ENCODE measurements at regions not wholly inside any gene's neighbourhood (a gene's known extent, or its start where the extent isn't known, plus 50 kb on each side); places are given as distances from the start of the nearest gene placed in this dataset.

GRCh38 chr5:28947865-28948264 lies 1909.5 kb upstream of the CDH9 start:
- no peak for TF ChIP-seq POLR2A (IDR thresholded peaks at IDR 0.05)
- TF ChIP-seq CTCF (IDR thresholded peaks at IDR 0.05), result no peak

Measured in Peyer's patch (tissue), 4 donors.